ENCODE measurements at regions not wholly inside any gene's neighbourhood (a gene's known extent, or its start where the extent isn't known, plus 50 kb on each side); places are given as distances from the start of the nearest gene placed in this dataset.

DNA sequence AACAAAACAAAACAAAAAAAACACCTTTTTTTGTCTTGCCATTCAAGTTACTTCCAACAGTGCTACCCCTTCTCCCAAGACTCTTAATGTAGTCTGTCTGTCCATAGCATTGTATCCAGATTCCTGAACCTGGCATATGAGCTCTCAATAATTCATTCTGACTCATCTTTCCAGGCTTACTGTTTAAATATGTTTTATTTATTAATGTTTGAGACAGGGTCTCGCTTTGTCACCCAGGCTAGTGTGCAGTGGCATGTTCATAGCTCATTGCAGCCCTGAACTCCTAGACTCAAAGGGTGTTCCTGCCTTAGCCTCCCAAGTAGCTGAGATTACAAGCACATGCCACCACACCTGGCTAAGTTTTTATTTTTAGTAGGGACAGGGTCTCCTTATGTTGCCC is 208.0 kb upstream of the DMRT1 start:
- DNase-seq = no peak

DNA sequence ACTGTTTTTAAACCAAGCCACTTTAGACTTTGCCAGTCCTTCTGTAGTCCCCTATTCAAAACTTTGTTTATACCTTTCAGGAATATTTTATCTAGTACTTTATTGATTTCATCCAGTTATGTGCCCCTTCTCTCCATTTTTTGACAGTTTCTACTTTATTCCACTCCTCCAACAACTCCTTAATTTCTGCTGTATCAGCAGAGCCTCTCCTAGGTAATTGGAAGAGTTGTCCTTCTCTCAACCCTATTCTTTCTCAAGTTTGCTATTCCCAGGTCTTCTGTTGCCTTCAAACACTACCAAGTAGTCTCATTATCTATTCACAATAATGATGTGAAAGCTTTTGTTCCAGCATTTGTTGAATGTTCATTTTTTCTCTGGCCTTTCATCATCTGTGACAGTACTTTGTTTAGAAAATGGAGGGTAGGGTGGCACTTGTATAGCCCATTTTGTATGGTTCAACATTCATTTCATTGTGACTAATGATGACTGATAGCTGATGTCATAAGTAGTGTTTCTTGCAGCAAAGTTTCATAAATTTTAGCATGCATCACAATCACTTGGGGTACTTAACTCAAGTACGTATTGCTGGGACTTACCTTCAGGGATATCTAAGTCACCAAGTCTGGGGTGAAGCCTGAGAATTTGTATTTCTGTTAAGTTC is 204.4 kb upstream of the DMRT1 start:
- no peak for DNase-seq

DNA sequence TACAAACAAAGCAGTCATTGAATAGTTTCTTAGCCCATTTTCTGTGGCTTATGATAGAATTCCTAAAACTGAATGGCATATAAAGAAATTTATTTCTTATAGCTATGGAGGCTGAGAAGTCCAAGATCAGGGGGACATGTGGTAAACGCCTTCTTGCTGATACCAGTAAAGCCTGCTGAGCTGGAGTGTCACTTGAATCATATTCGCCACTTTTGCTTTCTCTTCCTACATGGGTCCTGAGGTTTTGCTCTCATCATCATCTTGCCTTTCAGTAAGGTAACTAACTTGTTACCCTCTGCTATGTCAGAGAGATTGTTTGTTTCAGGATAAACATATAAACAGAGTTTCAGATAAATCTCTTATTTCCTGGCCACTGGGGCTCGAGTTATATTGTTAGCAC is 203.3 kb upstream of the DMRT1 start:
- no peak for DNase-seq

DNA sequence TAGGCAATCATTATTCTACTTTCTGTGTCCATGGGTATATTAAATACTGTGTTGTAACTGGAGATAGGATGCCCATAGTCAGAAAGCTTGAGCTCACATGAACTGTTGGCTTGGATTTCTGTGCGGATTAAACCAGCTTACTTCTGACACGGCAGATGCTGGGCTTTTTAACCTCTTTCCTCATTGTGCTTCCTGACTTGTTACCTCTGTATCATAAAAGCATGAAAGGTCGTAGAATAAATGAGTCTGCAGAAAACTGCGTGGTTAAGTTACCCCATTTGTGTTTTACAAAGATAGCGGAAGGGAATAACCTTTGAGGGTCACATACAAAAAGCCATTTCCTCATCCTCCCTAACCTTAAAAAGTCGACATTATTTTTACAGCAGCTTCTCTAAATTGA is 199.5 kb upstream of the DMRT1 start:
- DNase-seq = no peak

DNA sequence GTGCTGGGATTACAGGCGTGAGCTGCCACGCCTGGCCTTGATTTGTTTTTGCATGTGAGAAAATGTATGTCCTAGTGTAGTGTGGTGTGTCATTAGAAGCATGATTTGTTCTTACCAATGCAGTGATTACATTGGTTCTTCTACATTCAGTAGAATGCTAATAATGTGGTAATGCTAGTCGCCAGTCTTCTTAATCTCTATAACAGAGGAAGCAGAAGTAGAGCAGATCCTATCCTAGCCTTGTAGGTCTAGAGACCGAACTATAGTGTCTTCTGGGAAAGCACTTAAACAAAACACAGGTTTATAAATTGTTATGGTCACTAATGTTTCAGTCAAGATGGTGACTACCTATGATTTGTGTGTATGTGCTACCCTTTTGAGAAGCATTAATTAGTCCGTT is 197.5 kb upstream of the DMRT1 start:
- no peak for DNase-seq

- DNase-seq = no peak
These were observed 194.0 kb upstream of the DMRT1 start for GRCh38 chr9:647522-647921.

DNA sequence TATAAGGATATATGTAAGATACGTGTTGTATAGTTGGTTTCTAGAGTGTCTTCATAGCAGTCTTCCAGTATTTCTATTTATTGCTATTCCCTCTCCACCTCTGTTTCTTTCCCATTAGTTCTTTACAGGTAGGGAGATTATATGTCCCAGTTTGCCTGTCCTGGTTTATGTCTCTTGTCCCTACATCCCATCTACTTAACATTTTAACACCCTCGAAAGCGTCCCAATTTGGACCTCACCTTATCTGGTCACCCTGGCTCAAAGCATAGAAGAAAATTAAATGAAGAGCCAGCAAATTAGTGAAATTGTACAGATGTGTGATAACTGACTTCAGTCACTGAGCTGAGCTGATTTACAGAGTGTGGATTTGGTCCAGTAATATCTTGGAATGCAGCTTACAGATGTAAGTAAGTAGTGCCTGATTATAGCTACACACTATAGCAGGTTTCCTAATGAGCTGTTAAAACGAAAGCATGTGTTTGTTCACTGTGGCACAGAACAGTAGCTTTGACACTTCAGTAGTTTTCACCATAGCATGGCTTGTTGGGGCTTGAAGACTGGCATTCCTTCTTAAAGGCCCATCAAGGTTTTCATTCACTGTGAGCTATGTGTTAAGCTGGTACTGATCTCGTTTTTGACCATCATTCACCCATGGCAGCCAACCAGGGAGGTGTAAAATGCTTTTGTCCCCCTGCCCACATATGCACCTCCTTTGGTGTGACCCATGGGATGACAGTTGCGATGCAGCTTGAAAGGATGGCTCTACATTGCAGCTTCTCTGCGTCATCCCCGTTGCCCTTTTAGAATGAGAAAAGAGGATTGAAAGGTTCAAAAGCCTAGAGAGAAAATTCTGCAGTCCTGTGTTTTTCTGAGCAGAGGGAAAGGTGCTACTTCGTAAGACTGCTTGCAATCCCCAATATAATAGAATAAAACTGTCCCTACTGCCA is 192.1 kb upstream of the DMRT1 start:
- DNase-seq = no peak

DNA sequence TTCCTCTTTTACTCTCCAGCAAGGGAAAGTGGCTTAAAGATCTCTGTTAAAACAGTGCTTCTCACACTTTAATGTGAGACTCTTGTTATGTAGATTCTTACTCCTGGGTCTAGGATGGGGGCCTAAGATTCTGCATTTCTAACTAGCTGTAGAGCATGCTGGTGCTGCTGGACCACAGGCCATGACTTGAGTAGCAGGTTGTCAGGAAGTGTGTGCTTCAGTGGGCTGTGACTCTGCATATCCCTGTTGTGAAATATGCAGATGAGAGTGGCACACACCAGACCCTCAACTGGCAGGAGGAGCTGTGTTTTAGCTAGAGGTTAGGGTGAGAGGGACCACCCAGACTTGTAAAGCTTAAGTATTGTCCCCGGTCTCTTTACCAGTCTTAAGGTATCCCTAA is 191.1 kb upstream of the DMRT1 start:
- DNase-seq = no peak

- no peak for DNase-seq
These were observed 190.1 kb upstream of the DMRT1 start for GRCh38 chr9:651371-651770.

GRCh38 chr9:652914-653313 is 188.6 kb upstream of the DMRT1 start:
- no peak for DNase-seq

DNA sequence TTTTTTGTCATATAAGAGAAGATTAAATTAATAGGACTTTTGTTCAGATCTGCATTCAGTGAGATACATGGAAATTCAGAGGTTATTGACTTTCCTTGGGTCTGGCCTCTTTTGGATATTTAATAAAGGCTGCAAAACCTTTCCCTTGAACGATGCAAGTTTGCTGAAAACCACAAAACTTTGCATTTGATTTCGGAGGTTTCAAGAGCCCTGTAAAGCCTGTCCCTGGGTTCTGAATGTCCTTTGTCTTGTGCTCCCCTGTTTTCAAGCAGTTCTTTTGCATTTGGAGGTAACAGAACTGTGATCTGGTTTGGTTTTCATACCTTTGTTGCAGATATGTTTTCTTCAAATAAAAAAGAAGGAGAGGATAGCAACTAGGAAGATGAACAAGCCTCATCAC is 188.1 kb upstream of the DMRT1 start:
- no peak for DNase-seq

- DNase-seq = no peak
These were observed 187.6 kb upstream of the DMRT1 start for GRCh38 chr9:653856-654387.

DNA sequence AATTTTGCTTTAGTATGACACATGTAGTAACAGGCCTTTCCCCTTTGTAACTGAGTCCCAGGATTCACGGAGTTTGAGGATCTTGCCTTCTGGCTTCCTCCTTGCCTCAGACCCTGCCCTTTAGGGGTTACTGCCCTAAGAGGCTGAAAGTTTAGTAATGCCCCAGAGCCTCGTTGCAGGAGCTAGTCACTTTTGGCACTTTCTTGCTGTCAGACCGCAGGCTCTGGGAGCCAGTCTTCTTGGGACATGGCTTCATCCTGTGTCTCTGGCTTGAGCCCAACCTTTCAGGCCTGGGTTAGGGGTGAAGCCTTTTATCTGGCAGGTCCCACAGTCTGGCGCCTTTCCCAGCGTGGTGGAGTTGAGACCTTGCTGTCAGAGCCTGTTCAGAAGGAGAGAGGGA is 185.6 kb upstream of the DMRT1 start:
- DNase-seq = peak; percentile 90

DNA sequence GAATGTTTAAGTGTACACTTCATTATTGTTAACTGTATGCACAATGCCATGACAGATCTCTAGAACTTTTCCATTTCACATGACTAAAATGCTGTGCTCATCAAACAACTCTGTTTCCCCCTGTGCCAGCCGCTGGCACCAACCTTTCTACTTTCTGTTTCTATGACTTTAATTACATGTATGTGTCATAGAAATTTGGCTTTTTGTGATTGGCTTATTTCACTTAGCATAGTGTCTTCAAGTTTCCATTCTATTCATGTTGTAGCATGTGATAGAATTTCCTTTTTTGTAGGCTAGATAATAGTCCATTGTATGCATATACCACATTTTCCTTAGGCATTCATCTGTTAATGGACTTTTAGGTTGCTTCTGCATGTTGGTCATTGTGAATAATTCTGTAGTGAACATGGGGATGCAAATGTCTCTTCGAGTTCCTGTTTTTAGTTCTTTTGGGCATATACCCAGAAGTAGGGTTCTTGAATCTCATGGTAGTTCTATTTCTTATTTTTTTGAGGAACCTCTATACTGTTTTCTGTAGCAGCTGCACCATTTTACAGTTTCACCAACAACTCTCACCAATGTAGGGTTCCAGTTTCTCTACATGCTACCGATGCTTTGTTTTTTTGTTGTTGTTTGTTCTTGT is 184.4 kb upstream of the DMRT1 start:
- no peak for DNase-seq

GRCh38 chr9:659286-659685 is 182.2 kb upstream of the DMRT1 start:
- no peak for DNase-seq

GRCh38 chr9:660227-660626 is 181.3 kb upstream of the DMRT1 start:
- no peak for DNase-seq

DNA sequence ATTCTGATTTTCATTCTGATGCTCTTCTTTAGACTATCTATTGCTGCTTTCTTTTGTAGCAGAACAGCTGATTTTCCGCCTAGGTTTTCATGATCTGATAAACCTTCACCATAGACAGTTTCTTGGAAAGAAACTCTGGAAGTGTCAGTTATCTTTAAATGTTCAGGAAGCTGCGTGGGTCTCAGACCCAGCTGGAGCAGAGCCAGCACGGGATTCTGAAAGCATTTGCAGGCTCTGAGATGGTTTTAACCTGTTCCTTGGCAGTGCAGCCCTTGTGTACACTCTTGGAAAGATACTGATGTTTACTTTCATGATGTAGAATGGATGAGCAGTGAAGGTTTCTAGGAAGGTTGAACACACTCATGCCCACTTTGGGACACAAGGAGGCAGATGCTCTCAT is 178.0 kb upstream of the DMRT1 start:
- no peak for DNase-seq

DNA sequence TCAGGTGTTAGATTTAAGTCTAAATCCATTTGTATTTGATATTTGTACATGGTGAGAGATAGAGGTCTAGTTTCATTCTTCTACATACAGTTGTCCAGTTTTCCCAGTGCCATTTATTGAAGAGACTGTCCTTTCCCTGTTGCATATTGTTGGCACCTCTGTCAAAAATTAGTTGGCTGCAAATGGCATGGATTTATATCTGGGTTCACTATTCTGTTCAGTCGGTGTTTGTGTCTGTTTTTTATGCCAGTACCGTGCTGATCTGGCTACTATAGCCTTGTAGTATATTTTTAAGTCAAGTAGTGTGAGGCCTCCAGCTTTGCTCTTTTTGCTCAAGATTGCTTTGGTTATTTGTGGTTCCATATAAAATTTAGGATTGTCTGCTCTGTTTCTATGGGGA is 176.2 kb upstream of the DMRT1 start:
- no peak for DNase-seq

- DNase-seq = no peak
These were observed 169.5 kb upstream of the DMRT1 start for GRCh38 chr9:671997-672396.

GRCh38 chr9:672851-673250 is 168.6 kb upstream of the DMRT1 start:
- DNase-seq = no peak

GRCh38 chr9:673264-673965 is 168.1 kb upstream of the DMRT1 start:
- no peak for DNase-seq

DNA sequence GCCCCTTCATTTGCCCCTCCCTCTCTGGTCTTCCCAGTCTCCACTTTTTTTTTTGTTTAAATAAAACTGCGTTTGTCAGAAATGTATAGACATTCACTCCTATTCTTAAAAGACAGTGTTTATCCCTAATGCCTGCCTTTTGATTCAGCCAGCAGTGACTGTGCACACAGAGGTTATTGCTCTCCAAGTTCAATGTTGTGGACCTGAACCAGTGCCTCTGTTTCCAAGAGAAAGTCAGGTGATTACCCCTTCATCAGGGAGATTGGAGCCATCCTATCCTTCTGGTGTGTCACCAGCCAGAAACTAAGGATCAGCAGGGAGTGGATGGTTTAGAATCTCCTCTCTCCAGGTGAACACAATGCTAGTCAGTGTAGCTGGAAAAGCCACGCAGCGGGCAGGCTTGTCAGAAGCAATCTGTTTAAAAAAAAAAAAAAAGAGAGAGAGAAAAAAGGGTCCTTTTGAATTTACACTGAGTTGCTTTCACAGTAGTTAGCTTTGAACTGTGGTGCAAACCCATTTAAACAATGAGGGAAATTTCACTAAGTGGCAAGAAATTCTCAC is 167.5 kb upstream of the DMRT1 start:
- DNase-seq = no peak
